ENCODE measurements at regions not wholly inside any gene's neighbourhood (a gene's known extent, or its start where the extent isn't known, plus 50 kb on each side); places are given as distances from the start of the nearest gene placed in this dataset.

- TF ChIP-seq TCF7L2 (IDR thresholded peaks at IDR 0.05; ENCODE audit: borderline replicate concordance, extremely low read depth, insufficient read depth, insufficient read length): no peak
- no peak for TF ChIP-seq POLR2AphosphoS5 (IDR thresholded peaks at IDR 0.05; ENCODE audit: low read depth, low read length)
Observed at GRCh38 chr20:52649727-52650126, 322.4 kb upstream of the TSHZ2 start (continued).

GRCh38 chr20:52645822-52646221 lies 326.3 kb upstream of the TSHZ2 start:
- H3K9ac ChIP-seq (ENCODE audit: low read length): no peak overlapping the region
- H3K27me3 ChIP-seq (ENCODE audit: insufficient read depth, low read length): no peaks in the 10 kb centered on the region
- H3K4me2 ChIP-seq (ENCODE audit: low read length): no peak overlapping the region
- DNase-seq (ENCODE audit: low read depth, low spot score): no peak
- H3K9me2 ChIP-seq (ENCODE audit: insufficient read depth): no peaks in the 10 kb centered on the region
- H3K4me3 ChIP-seq (replicated peaks in 1 of 2; ENCODE audit: low read depth in 1 of 2, low read length in 2 of 2): no peak overlapping the region
- no peak overlapping the region for H2AFZ ChIP-seq (ENCODE audit: low read depth, low read length, poor library complexity, severe bottlenecking)
- TF ChIP-seq RAD21 (IDR thresholded peaks at IDR 0.05; ENCODE audit: low read depth) (no peak), EZH2phosphoT487 (IDR thresholded peaks at IDR 0.05; ENCODE audit: borderline replicate concordance) (no peak), CTCF (IDR thresholded peaks at IDR 0.05 in 2 of 3, conservative IDR thresholded peaks at IDR 0.05 in 1 of 3; ENCODE audit: borderline replicate concordance in 1 of 3, insufficient read depth in 1 of 3, low read depth in 2 of 3, low read length in 2 of 3) (no peak), ELF1 (IDR thresholded peaks at IDR 0.05; ENCODE audit: borderline replicate concordance, low read depth) (no peak), POLR2AphosphoS5 (IDR thresholded peaks at IDR 0.05; ENCODE audit: low read depth, low read length) (no peak)
- no peak for ATAC-seq
- RAD21 ChIA-PET (ENCODE audit: low non-redundant PET in 1 of 2, low total read pairs in 2 of 2, uncharacterized antibody in 2 of 2, unreplicated experiment in 2 of 2): no interaction called here
- H3K4me1 ChIP-seq (ENCODE audit: control insufficient read depth in 1 of 2, insufficient read depth in 2 of 2, low read length in 2 of 2): no peaks in the 10 kb centered on the region
- peaks cover 0 to 7% of the 10 kb centered on the region in 2 experiments; a peak in 2 of 4 replicates for H3K9me3 ChIP-seq (ENCODE audit: control insufficient read depth in 1 of 2, insufficient read depth in 1 of 2, low read depth in 1 of 2, low read length in 2 of 2)
- H3K27ac ChIP-seq (ENCODE audit: low read depth, low read length): no peak overlapping the region
- H4K20me1 ChIP-seq (ENCODE audit: insufficient read depth): no peaks in the 10 kb centered on the region
- POLR2A ChIA-PET: no interaction called here
- no peaks in the 10 kb centered on the region for H3K36me3 ChIP-seq (ENCODE audit: control insufficient read depth in 1 of 2, insufficient read depth in 2 of 2, low read length in 2 of 2)
- intact Hi-C loops (cut with micrococcal nuclease): no loop called here
- CTCF ChIA-PET: no interaction called here
- BruUV-seq (replicated peaks): no TSS peak
- H3K79me2 ChIP-seq (ENCODE audit: insufficient read depth, low read length): no peaks in the 10 kb centered on the region

Measured in HCT116 (cell line).